RWPE1 (cell line): ENCODE measurements at regions not wholly inside any gene's neighbourhood (a gene's known extent, or its start where the extent isn't known, plus 50 kb on each side); places are given as distances from the start of the nearest gene placed in this dataset.

Source experiments
- CTCF ChIA-PET: fragments of 350-600 bp; sonication (Branson Sonifier 250); formaldehyde crosslinking; extraction: SDS; loops from one replicate; lab custom pipeline; 2021; lab: Yijun Ruan, JAX
- POLR2A ChIA-PET: fragments of 400-600 bp; formaldehyde crosslinking; extraction: SDS; loops from one replicate; lab custom pipeline; 2020; ENCODE audit warnings: antibody characterized with exemption; ENCODE audit not compliant: low non-redundant PET; lab: Yijun Ruan, JAX
- DNase-seq: peaks from one replicate; pipeline ENCODE4 v3.0.0; 2012; ENCODE audit warnings: low spot score
- H3K27ac ChIP-seq: fragments of 450-650 bp; 2 replicates; pipeline ENCODE4 v1.5.1; 2017
- TF ChIP-seq, protein P1 (sequence below): fragments of 450-650 bp; conservative IDR thresholded peaks from 2 replicates; pipeline ENCODE4 v1.5.1; 2017; ENCODE audit warnings: low read depth, mild to moderate bottlenecking

DNA sequence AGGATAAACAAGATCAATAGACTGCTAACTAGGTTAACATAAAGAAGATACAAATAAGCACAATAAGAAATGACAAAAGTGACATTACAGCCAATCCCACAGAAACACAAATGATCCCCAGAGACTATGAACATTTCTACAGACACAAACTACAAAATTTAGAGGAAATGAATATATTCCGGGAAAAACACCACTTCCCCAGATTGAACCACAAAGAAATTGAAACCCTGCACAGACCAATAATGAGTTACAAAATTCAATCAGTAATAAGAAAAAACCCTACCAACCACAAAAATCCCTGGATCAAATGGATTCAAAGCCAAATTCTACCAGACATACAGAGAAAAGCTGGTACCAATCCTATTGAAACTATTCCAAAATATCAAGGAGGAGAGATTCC lies 232.4 kb upstream of the RBMS1 start:
- no peak for DNase-seq
- H3K27ac ChIP-seq = no peak overlapping the region
- TF ChIP-seq, protein P1, sequence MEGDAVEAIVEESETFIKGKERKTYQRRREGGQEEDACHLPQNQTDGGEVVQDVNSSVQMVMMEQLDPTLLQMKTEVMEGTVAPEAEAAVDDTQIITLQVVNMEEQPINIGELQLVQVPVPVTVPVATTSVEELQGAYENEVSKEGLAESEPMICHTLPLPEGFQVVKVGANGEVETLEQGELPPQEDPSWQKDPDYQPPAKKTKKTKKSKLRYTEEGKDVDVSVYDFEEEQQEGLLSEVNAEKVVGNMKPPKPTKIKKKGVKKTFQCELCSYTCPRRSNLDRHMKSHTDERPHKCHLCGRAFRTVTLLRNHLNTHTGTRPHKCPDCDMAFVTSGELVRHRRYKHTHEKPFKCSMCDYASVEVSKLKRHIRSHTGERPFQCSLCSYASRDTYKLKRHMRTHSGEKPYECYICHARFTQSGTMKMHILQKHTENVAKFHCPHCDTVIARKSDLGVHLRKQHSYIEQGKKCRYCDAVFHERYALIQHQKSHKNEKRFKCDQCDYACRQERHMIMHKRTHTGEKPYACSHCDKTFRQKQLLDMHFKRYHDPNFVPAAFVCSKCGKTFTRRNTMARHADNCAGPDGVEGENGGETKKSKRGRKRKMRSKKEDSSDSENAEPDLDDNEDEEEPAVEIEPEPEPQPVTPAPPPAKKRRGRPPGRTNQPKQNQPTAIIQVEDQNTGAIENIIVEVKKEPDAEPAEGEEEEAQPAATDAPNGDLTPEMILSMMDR = no peak
- POLR2A ChIA-PET = no interaction called here
- CTCF ChIA-PET = no interaction called here

DNA sequence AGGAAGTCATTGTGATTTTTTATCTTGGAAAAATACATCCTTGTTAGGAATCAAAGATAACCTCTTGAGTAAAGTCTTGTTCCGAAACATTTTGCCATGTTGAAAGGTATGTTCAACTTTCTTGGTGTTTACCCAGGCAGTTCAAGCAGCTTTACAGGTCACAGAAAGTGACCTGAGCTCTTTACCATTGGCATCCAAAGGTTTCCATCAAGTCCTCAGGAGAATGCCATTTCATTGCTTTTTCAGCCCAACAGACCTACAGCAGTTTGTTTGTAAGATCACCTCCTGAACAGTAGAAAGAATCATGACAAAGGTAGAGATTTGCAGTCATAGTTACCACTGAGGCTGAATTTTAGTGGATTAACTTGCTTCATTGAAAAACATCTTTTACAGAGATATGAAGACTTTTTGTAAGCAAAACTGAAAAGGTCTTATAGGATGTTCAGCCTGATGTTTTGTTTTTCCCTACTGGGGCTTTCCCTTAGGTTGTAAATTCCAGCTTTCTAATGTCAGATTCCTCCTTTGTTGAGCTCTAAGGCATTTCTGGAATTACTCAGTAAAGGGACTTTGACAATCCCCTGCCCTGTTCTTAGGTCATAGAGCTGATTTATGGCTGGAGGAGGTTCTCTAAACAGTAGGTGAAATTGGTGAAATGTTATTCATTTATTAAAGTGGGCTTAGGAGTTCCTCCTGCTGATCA lies 236.8 kb upstream of the RBMS1 start:
- ChIA-PET CTCF (no interaction called here), POLR2A (no interaction called here)
- H3K27ac ChIP-seq = no peak overlapping the region
- TF ChIP-seq, protein P1 = no peak
- no peak for DNase-seq

DNA sequence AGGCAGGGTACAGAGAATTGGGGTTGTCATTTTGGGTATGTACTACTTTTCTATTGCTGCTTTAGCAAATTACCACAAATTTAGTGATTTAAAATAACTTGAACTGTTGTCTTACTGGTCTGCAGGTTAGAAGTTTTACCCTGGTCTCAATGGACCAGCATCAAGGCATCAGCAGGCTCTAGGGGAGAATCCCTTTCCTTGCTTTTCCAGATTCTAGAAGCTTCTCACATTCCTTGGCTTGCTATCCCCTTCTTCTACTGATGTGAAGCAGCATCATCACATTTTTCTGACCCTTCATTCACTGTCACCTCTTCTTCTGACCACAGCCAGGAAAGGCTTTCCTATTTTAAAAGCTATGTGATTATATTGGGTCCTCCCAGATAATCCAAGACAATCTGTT lies 237.8 kb upstream of the RBMS1 start:
- ChIA-PET CTCF (no interaction called here), POLR2A (no interaction called here)
- no peak for DNase-seq
- TF ChIP-seq, protein P1 = no peak
- H3K27ac ChIP-seq = no peak overlapping the region

DNA sequence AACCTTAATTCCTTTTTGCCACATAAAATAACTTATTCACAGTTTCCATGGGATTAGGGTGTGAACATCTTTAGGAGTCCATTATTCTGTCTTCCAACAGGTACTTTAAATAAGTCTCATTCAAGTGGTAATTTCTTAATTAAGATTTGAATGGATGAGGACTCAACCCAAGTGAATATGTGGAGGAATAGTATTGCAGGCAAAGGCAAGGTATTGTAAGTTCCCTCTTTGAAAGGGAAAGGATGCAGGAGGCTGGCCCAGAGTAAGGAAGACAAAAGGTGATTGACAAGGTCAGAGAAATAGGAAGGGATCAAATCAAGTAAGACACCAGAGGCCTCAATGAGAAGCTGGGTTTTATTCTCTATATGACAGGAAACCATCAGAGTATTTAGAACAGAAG lies 238.2 kb upstream of the RBMS1 start:
- POLR2A ChIA-PET = no interaction called here
- TF ChIP-seq, protein P1 = no peak
- no peak overlapping the region for H3K27ac ChIP-seq
- no peak for DNase-seq
- CTCF ChIA-PET = no interaction called here

DNA sequence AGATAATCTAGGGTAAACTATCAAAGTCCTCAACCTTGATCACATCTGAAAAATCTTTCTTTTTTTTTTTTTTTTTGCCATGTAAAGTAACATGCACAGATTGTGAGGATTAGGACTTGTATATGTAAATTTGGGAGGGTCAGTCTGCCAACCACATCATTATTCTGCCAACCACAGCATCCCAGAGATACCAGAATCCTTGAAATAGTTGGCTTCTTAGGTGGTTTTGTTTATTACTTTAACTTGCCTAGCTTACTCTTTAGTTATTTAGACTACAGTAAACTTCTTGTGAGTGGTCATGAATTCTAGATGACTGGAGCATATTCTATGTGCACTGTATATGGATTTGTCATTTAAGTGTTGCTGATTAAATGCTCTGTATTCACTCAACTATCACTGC lies 242.1 kb upstream of the RBMS1 start:
- DNase-seq = no peak
- CTCF ChIA-PET = no interaction called here
- TF ChIP-seq, protein P1 = no peak
- H3K27ac ChIP-seq = no peak overlapping the region
- POLR2A ChIA-PET = no interaction called here

DNA sequence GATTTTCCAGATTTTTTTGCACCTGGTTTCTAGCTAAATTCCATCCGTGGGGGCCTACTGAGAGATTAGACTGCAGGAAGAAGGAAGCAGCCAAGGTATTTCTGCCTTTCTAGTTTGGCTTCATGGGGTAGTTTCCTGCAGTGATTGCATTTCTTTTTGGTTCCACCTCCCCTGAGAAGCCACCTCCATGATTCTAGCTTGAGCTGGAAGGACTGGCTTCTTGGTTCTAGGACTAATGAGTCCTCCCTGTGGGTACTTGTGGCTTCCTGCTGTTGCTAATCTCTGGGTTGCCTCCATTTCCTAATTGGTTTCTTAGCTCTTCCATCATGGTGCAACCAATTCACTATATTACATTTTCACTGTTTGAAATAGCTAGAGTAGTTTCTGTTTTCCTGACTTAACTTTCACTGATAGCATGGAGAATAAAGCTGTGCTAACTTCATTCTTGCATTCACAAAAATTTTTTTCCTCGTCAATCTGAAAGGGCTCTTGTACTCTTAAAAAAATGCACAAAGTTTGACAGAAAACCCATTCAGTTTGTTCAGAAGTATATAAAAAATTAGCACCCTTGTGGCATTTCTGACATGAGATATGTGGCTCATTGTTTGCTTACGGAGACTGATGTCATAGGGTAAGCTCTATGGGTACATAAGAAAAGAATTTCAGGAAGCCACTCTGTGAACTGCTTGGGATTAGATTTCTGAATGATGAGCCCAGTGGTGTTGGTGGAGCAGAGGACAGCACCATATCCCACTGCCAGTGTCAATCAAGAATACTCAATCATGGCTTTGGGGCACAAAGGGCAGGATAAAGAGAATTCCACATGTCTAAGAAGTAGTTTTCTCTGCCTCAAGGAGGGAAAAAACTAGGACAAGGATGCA lies 242.8 kb upstream of the RBMS1 start:
- no peak overlapping the region for H3K27ac ChIP-seq
- CTCF ChIA-PET = no interaction called here
- TF ChIP-seq, protein P1 = no peak
- POLR2A ChIA-PET = no interaction called here
- no peak for DNase-seq
